A673 (cell line): ENCODE measurements at regions not wholly inside any gene's neighbourhood (a gene's known extent, or its start where the extent isn't known, plus 50 kb on each side); places are given as distances from the start of the nearest gene placed in this dataset.
"Not testable (repeated sequence)": the region's sequence is repeated elsewhere in the genome, so short reads cannot be mapped to it uniquely, and the experiment has no call there.

ENCODE experiments used
- EZH2 ChIP-seq: fragments of 200-600 bp; sonication (generic); IDR thresholded peaks from 2 replicates; pipeline ENCODE4 v1.6.1; 2017; ENCODE audit warnings: borderline replicate concordance, low read depth, mild to moderate bottlenecking, mixed read lengths, antibody characterized with exemption, low read length; ENCODE audit not compliant: poor library complexity, severe bottlenecking
- TF ChIP-seq, protein P1 (sequence below): fragments of 300-800, 200-600 bp; sonication (generic); conservative IDR thresholded peaks from 2 replicates; pipeline ENCODE4 v1.5.1; 2017; ENCODE audit warnings: low read depth, mild to moderate bottlenecking, antibody characterized with exemption, low read length, moderate library complexity, mixed read lengths

DNA sequence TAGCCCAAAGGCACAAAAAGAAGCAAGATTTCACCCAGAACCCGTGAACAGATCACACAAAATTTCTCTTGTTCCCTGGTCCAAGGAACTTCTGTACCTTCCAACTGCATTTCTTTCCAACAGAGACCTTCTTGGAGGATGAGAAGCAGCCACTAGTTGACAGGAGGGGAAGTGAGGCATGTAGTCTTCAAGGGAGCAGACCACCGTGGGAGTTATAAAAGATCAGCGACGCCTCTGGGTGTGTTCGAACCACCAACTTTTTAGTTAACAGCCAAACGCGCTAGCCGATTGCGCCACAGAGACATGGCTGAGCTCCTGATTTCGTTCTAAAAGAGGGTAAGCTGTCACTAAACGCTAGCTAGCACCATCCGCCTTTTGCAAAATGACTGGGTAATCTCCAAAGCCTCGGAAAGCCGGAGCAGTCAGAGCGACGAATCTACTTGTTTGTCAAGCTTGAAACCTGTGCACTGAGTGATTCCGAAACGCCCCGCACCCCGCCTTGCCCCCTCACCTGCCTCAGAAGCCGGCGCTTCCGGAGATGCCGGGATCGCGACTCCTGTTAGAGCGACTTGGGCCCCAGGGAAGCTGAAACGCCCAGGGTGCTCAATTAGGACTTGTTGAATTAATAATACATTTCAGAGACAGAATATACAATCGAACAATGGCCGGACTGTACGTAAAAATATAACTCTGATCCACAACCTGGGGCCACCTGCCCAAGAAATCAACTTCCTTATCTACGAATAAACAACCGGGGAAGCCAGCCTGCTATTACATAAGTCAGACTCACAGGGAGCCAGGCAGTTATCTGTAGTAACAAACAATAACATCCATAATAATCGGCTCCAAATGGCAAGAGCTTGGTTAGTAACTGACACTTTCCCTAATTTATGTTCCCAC, 140.1 kb downstream of the FAM72C start:
- TF ChIP-seq EZH2: not testable (repeated sequence)
- TF ChIP-seq, protein P1, sequence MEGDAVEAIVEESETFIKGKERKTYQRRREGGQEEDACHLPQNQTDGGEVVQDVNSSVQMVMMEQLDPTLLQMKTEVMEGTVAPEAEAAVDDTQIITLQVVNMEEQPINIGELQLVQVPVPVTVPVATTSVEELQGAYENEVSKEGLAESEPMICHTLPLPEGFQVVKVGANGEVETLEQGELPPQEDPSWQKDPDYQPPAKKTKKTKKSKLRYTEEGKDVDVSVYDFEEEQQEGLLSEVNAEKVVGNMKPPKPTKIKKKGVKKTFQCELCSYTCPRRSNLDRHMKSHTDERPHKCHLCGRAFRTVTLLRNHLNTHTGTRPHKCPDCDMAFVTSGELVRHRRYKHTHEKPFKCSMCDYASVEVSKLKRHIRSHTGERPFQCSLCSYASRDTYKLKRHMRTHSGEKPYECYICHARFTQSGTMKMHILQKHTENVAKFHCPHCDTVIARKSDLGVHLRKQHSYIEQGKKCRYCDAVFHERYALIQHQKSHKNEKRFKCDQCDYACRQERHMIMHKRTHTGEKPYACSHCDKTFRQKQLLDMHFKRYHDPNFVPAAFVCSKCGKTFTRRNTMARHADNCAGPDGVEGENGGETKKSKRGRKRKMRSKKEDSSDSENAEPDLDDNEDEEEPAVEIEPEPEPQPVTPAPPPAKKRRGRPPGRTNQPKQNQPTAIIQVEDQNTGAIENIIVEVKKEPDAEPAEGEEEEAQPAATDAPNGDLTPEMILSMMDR: not testable (repeated sequence)
